Prostate gland (tissue), 2 donors: ENCODE measurements at regions not wholly inside any gene's neighbourhood (a gene's known extent, or its start where the extent isn't known, plus 50 kb on each side); places are given as distances from the start of the nearest gene placed in this dataset.

ENCODE experiments used
- DNase-seq: peaks from one replicate; pipeline ENCODE4 v3.0.0-alpha.2; 2019; ENCODE audit warnings: low spot score
- H3K27ac ChIP-seq, 2 donors: fragments of 200-600 bp; sonication (generic); 2 replicates each; pipeline ENCODE4 v1.5.1; 2017 to 2019
- H3K27me3 ChIP-seq: fragments of 200-600 bp; sonication (generic); replicated peaks from 2 replicates; pipeline ENCODE4 v1.5.1; 2019; ENCODE audit not compliant: insufficient read depth
- H3K36me3 ChIP-seq, 2 donors: fragments of 200-600 bp; sonication (generic); 1 replicate in 1 of 2; 2 replicates in 1 of 2; pipeline versions ENCODE4 v1.5.1 to v1.8.1; 2017 to 2019
- H3K4me1 ChIP-seq: fragments of 200-600 bp; sonication (generic); replicated peaks from 2 replicates; pipeline ENCODE4 v1.5.1; 2019
- H3K4me3 ChIP-seq, 2 donors: fragments of 200-600 bp; sonication (generic); 2 replicates each; pipeline ENCODE4 v1.5.1; 2017 to 2019
- H3K9me3 ChIP-seq: fragments of 200-600 bp; sonication (generic); 2 replicates; pipeline ENCODE4 v1.5.1; 2017
- POLR2A ChIP-seq: fragments of 450-650 bp; IDR thresholded peaks from one replicate; pipeline ENCODE4 v1.6.1; 2016; ENCODE audit warnings: antibody characterized with exemption, mild to moderate bottlenecking
- POLR2AphosphoS5 ChIP-seq: sonication (generic); formaldehyde crosslinking; IDR thresholded peaks from one replicate; pipeline ENCODE4 v1.6.1; 2017; ENCODE audit warnings: antibody characterized with exemption
- WGBS: methylation state at CpG from one replicate; pipeline ENCODE4 v1.1.5; 2018; 5-methylcytosine and 5-hydroxymethylcytosine counted together
- intact Hi-C: fragments of 100-400 bp; cut with DNase I; formaldehyde crosslinking; loops from one replicate; pipeline ENCODE4 v1.14.2; 2022
- TF ChIP-seq, protein P1 (sequence below), 4 experiments: fragments of 200-600 bp in 2 of 4; fragments of 450-650 bp in 2 of 4; sonication (generic) in 2 of 4; IDR thresholded peaks; 1 replicate in 3 of 4; 2 replicates in 1 of 4; pipeline ENCODE4 v1.5.1; 2016 to 2019; ENCODE audit warnings: antibody characterized with exemption in 4 of 4, mild to moderate bottlenecking in 2 of 4, moderate library complexity in 2 of 4

DNA sequence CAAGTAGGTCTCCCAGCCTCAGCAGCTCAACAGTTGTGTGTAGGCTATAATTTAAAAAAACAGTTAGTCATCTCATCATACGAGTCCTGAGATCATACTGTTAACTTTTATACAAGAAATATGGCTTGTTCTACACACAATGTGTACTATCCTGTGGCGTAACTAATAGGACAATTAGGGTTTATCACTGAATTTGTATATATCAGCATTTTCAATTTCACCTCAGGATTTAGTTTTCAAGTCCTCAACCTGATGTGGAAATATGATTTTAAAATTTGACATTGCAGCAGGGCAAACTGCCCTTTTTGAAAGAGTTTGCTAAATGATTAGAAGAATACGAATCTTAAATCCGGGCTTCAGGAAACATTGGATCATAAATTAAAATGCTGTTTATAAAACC is 237.2 kb upstream of the CTBP2 start:
- Histone ChIP-seq H3K4me1 (no peaks in the 10 kb centered on the region), H3K4me3 (no peak overlapping the region), H3K36me3 (no peaks in the 10 kb centered on the region), H3K27ac (no peak overlapping the region), H3K27me3 (no peaks in the 10 kb centered on the region), H3K9me3 (no peaks in the 10 kb centered on the region)
- no peak for DNase-seq
- 80% methylated on average over 4 of the region's 4 CpGs for WGBS
- TF ChIP-seq, protein P1, sequence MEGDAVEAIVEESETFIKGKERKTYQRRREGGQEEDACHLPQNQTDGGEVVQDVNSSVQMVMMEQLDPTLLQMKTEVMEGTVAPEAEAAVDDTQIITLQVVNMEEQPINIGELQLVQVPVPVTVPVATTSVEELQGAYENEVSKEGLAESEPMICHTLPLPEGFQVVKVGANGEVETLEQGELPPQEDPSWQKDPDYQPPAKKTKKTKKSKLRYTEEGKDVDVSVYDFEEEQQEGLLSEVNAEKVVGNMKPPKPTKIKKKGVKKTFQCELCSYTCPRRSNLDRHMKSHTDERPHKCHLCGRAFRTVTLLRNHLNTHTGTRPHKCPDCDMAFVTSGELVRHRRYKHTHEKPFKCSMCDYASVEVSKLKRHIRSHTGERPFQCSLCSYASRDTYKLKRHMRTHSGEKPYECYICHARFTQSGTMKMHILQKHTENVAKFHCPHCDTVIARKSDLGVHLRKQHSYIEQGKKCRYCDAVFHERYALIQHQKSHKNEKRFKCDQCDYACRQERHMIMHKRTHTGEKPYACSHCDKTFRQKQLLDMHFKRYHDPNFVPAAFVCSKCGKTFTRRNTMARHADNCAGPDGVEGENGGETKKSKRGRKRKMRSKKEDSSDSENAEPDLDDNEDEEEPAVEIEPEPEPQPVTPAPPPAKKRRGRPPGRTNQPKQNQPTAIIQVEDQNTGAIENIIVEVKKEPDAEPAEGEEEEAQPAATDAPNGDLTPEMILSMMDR (IDR thresholded peaks at IDR 0.05): no peak
- no peak for TF ChIP-seq POLR2A
- TF ChIP-seq POLR2AphosphoS5: no peak
- intact Hi-C loops: no loop called here

DNA sequence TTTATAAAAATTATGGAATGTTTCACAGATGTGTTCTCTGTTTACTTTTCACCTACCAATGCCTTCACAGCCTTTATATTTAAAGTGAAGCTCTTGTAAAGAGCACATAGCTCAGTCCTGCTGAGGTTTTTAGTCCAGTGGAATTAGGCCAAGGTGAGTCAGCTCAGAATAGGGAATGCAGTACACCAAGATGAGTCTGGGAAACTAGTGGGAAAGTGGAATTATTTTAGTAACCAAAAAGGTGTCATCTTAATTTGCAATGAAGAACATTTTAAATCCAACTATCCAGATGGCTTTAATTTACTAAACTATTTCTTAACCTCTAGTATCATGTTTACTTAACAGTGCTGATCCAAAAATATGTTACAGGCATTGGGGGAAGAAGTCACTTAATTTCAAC is 236.3 kb upstream of the CTBP2 start:
- TF ChIP-seq POLR2A (no peak), POLR2AphosphoS5 (no peak)
- TF ChIP-seq, protein P1 (IDR thresholded peaks at IDR 0.05): no peak
- no peak overlapping the region for H3K4me3 ChIP-seq
- no peaks in the 10 kb centered on the region for H3K36me3 ChIP-seq
- H3K9me3 ChIP-seq: no peaks in the 10 kb centered on the region
- no peak overlapping the region for H3K27ac ChIP-seq
- intact Hi-C loops: no loop called here
- H3K4me1 ChIP-seq: no peaks in the 10 kb centered on the region
- DNase-seq: no peak
- H3K27me3 ChIP-seq: no peaks in the 10 kb centered on the region

DNA sequence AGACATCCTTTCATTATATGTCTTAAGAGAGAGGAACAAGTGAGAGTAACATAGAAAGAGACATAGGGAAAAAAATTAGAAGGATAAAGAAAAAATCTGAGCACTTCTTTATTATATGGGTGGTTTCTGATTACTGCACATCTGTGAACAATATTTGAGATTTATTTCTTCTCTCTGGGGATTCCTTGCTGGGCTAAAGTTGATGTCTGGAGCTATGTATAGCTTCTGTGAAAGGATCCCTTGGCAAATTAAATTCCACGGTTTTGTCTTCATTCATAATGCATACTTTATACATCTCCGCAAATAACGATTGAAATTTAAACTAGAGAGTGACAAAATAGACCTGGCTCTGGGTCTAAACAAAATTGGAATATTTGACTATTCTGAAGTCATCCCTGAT is 232.2 kb upstream of the CTBP2 start:
- Histone ChIP-seq H3K4me1 (no peaks in the 10 kb centered on the region), H3K4me3 (no peak overlapping the region), H3K9me3 (no peaks in the 10 kb centered on the region), H3K36me3 (no peaks in the 10 kb centered on the region), H3K27me3 (no peaks in the 10 kb centered on the region), H3K27ac (no peak overlapping the region)
- intact Hi-C loops: no loop called here
- WGBS: 68% methylated on average over 3 of the region's 3 CpGs
- DNase-seq: no peak
- TF ChIP-seq POLR2A (no peak), POLR2AphosphoS5 (no peak)
- TF ChIP-seq, protein P1 (IDR thresholded peaks at IDR 0.05): no peak

DNA sequence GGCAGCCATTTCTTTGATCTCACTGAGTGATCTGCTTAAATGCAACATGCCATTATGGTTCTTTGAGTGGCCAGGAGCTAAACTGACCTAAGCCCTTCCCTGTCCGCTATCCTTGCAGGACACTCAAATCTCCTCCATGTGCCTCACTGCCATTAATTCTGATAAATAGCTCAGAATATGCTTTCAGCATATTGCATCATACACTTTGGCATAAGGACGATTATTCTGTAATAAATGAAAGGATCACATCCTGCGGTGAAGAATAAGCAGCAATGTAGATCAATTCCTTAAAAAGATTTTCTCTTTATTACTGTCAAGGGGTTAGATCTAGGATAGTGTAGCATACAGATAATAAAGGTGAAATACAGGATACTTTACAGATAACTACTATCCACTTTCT is 231.8 kb upstream of the CTBP2 start:
- DNase-seq: no peak
- Histone ChIP-seq H3K9me3 (no peaks in the 10 kb centered on the region), H3K4me1 (no peaks in the 10 kb centered on the region), H3K4me3 (no peak overlapping the region), H3K27me3 (no peaks in the 10 kb centered on the region), H3K36me3 (no peaks in the 10 kb centered on the region), H3K27ac (no peak overlapping the region)
- no peak for TF ChIP-seq POLR2AphosphoS5
- TF ChIP-seq, protein P1 (IDR thresholded peaks at IDR 0.05): no peak
- intact Hi-C loops: no loop called here
- 77% methylated on average over 3 of the region's 3 CpGs for WGBS

DNA sequence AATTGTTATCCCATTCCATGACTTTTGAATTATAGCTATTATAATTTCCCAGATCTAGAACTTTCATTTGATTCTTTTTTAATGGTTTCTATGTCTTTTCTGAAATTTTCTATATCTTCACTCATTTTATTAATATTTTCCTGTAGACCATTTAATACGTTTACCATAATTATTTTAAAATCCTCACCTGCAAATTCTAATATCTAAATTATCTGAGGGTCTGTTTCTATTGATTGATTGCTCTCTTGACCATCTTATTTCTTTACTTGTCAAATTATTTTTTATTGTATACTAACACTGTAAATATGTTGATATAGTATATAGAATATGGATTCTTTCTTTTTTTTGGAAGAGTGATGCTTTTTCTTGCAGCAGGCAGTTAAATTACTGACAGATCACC is 229.3 kb upstream of the CTBP2 start:
- H3K4me1 ChIP-seq: no peaks in the 10 kb centered on the region
- H3K9me3 ChIP-seq: no peaks in the 10 kb centered on the region
- H3K27ac ChIP-seq: no peak overlapping the region
- no peak for DNase-seq
- no peak overlapping the region for H3K4me3 ChIP-seq
- no peaks in the 10 kb centered on the region for H3K36me3 ChIP-seq
- no peak for TF ChIP-seq POLR2A
- TF ChIP-seq, protein P1 (IDR thresholded peaks at IDR 0.05): no peak
- no peak for TF ChIP-seq POLR2AphosphoS5
- H3K27me3 ChIP-seq: no peaks in the 10 kb centered on the region
- intact Hi-C loops: no loop called here
- WGBS: 81% methylated on average over 1 of the region's 1 CpG
